H1 (cell line): ENCODE measurements at regions not wholly inside any gene's neighbourhood (a gene's known extent, or its start where the extent isn't known, plus 50 kb on each side); places are given as distances from the start of the nearest gene placed in this dataset.

Source experiments
- CTCF ChIA-PET: fragments of 300-600 bp; sonication (Branson Sonifier 250); formaldehyde crosslinking; loops from one replicate; lab custom pipeline; 2021; ENCODE audit not compliant: partially characterized antibody; lab: Charles Lee
- POLR2A ChIA-PET: fragments of 300-600 bp; sonication (Branson Sonifier 250); formaldehyde crosslinking; loops from one replicate; lab custom pipeline; 2021; ENCODE audit warnings: inconsistent platforms; ENCODE audit not compliant: partially characterized antibody; lab: Charles Lee
- DNase-seq, 2 experiments: peaks; one replicate each; pipeline versions ENCODE4 v3.0.0 to v3.0.0-alpha.2; 2010 to 2022; ENCODE audit warnings: low spot score in 2 of 2, low read depth in 1 of 2, mixed read lengths in 1 of 2
- FAIRE-seq: peaks from 2 replicates; lab custom pipeline; 2011; peaks lifted over from hg19 to GRCh38; lab: Jason Lieb, UNC
- H2AFZ ChIP-seq: 2 replicates; pipeline ENCODE4 v1.8.1; 2012; ENCODE audit warnings: low read length, inconsistent platforms
- H2AK5ac ChIP-seq: 2 replicates; pipeline ENCODE4 v1.6.1; 2013; ENCODE audit warnings: low read depth, low read length
- H2BK120ac ChIP-seq: replicated peaks from 2 replicates; pipeline ENCODE3; 2013; ENCODE audit warnings: low read depth, low read length, inconsistent platforms
- H2BK12ac ChIP-seq: 2 replicates; pipeline ENCODE4 v1.6.1; 2013; ENCODE audit warnings: low read depth, low read length
- H2BK15ac ChIP-seq: 2 replicates; pipeline ENCODE4 v1.6.1; 2013; ENCODE audit warnings: low read length
- H2BK20ac ChIP-seq: 2 replicates; pipeline ENCODE4 v1.6.1; 2013; ENCODE audit warnings: low read length
- H2BK5ac ChIP-seq: 2 replicates; pipeline ENCODE4 v1.6.1; 2013; ENCODE audit warnings: low read depth, low read length
- H3K14ac ChIP-seq: 2 replicates; pipeline ENCODE4 v1.6.1; 2013; ENCODE audit warnings: inconsistent platforms; ENCODE audit not compliant: insufficient read length
- H3K18ac ChIP-seq: 2 replicates; pipeline ENCODE4 v1.6.1; 2013; ENCODE audit warnings: low read length; ENCODE audit errors: extremely low read depth
- H3K23ac ChIP-seq: 2 replicates; pipeline ENCODE4 v1.6.1; 2013; ENCODE audit warnings: inconsistent platforms; ENCODE audit not compliant: insufficient read length
- H3K23me2 ChIP-seq: 2 replicates; pipeline ENCODE4 v1.6.1; 2013; ENCODE audit warnings: low read depth, low read length
- H3K27ac ChIP-seq: 2 replicates; pipeline ENCODE4 v1.6.1; 2011; ENCODE audit warnings: low read depth, low read length, inconsistent platforms
- H3K27me3 ChIP-seq, 4 experiments: replicated peaks in 1 of 4; 1 replicate in 1 of 4; 2 replicates in 3 of 4; pipeline versions ENCODE4 v1.6.1 to v1.8.1; 2011 to 2013; ENCODE audit warnings: low read length in 3 of 4, mild to moderate bottlenecking in 3 of 4, inconsistent platforms in 2 of 4, mixed read lengths in 2 of 4, moderate library complexity in 1 of 4; ENCODE audit not compliant: control insufficient read depth in 3 of 4, insufficient read depth in 3 of 4; ENCODE audit errors: extremely low read depth in 1 of 4
- H3K36me3 ChIP-seq, 4 experiments: 2 replicates each; pipeline versions ENCODE4 v1.6.1 to v1.8.1; 2011 to 2013; ENCODE audit warnings: mild to moderate bottlenecking in 4 of 4, low read length in 3 of 4, moderate library complexity in 2 of 4, control low read depth in 1 of 4, inconsistent platforms in 1 of 4; ENCODE audit not compliant: insufficient read depth in 4 of 4, control insufficient read depth in 2 of 4
- H3K4ac ChIP-seq: replicated peaks from 2 replicates; pipeline ENCODE3; 2013; ENCODE audit warnings: low read length, low read depth, mixed read lengths, inconsistent platforms; ENCODE audit not compliant: insufficient read length
- H3K4me1 ChIP-seq, 4 experiments: replicated peaks in 1 of 4; 1 replicate in 1 of 4; 2 replicates in 3 of 4; pipeline versions ENCODE4 v1.6.1 to v1.8.1; 2011 to 2013; ENCODE audit warnings: low read length in 3 of 4, inconsistent platforms in 2 of 4, mixed read lengths in 1 of 4; ENCODE audit not compliant: insufficient read depth in 4 of 4, control insufficient read depth in 3 of 4
- H3K4me2 ChIP-seq, 2 experiments: 2 replicates each; pipeline versions ENCODE4 v1.6.1 to v1.8.1; 2011 to 2013; ENCODE audit warnings: low read depth in 2 of 2, low read length in 2 of 2, control low read depth in 1 of 2, inconsistent platforms in 1 of 2, mild to moderate bottlenecking in 1 of 2; ENCODE audit not compliant: insufficient read depth in 1 of 2
- H3K4me3 ChIP-seq, 4 experiments: fragments of 200-600, 300-600 bp in 1 of 4; sonication (generic), shearing (Covaris generic), sonication (Bioruptor Twin) in 1 of 4; 2 replicates each; pipeline versions ENCODE4 v1.5.1 to v1.8.1; 2011 to 2016; ENCODE audit warnings: low read length in 4 of 4, low read depth in 3 of 4, control low read depth in 2 of 4, inconsistent platforms in 2 of 4, mild to moderate bottlenecking in 2 of 4, mixed read lengths in 1 of 4, moderate library complexity in 1 of 4; ENCODE audit not compliant: insufficient read depth in 2 of 4; ENCODE audit errors: extremely low read depth in 1 of 4
- H3K56ac ChIP-seq: replicated peaks from 2 replicates; pipeline ENCODE3; 2013; ENCODE audit warnings: low read depth, mild to moderate bottlenecking, mixed read lengths, low read length, inconsistent platforms; ENCODE audit not compliant: insufficient read length
- H3K79me1 ChIP-seq: 2 replicates; pipeline ENCODE4 v1.6.1; 2013; ENCODE audit warnings: low read depth, low read length, control low read depth
- H3K79me2 ChIP-seq, 2 experiments: 2 replicates each; pipeline versions ENCODE4 v1.6.1 to v1.8.1; 2012 to 2013; ENCODE audit warnings: low read length in 2 of 2, mild to moderate bottlenecking in 2 of 2, inconsistent platforms in 1 of 2; ENCODE audit not compliant: insufficient read depth in 2 of 2, control insufficient read depth in 1 of 2
- H3K9ac ChIP-seq, 4 experiments: replicated peaks in 1 of 4; 1 replicate in 1 of 4; 2 replicates in 3 of 4; pipeline versions ENCODE4 v1.6.1 to v1.8.1; 2011 to 2013; ENCODE audit warnings: low read depth in 3 of 4, low read length in 3 of 4, control low read depth in 2 of 4, mild to moderate bottlenecking in 2 of 4, moderate library complexity in 2 of 4, inconsistent platforms in 1 of 4; ENCODE audit errors: extremely low read depth in 1 of 4
- H3K9me3 ChIP-seq, 2 experiments: 2 replicates each; pipeline versions ENCODE4 v1.6.1 to v1.8.1; 2012 to 2013; ENCODE audit warnings: mild to moderate bottlenecking in 2 of 2, moderate library complexity in 2 of 2, control low read depth in 1 of 2, inconsistent platforms in 1 of 2, low read depth in 1 of 2, low read length in 1 of 2, mixed read lengths in 1 of 2; ENCODE audit not compliant: insufficient read depth in 2 of 2
- H4K20me1 ChIP-seq, 2 experiments: replicated peaks in 1 of 2; 2 replicates each; pipeline versions ENCODE3 to v1.8.1; 2011 to 2013; ENCODE audit warnings: inconsistent platforms in 2 of 2, low read length in 2 of 2, mild to moderate bottlenecking in 1 of 2; ENCODE audit not compliant: insufficient read depth in 2 of 2, control insufficient read depth in 1 of 2
- H4K5ac ChIP-seq: 2 replicates; pipeline ENCODE4 v1.6.1; 2013; ENCODE audit warnings: low read length, low read depth, mixed read lengths, inconsistent platforms; ENCODE audit not compliant: insufficient read length
- H4K8ac ChIP-seq: 2 replicates; pipeline ENCODE4 v1.8.0; 2013; ENCODE audit warnings: mild to moderate bottlenecking, moderate library complexity, low read length, inconsistent platforms; ENCODE audit not compliant: insufficient read depth; ENCODE audit errors: extremely low read depth
- H4K91ac ChIP-seq: replicated peaks from 2 replicates; pipeline ENCODE3; 2013; ENCODE audit warnings: low read length, mixed read lengths, inconsistent platforms; ENCODE audit not compliant: insufficient read length
- KDM4A ChIP-seq: IDR thresholded peaks from one replicate; pipeline ENCODE4 v1.7.1; 2012; ENCODE audit warnings: low read depth, mild to moderate bottlenecking, moderate library complexity, low read length, inconsistent platforms; ENCODE audit not compliant: severe bottlenecking
- KDM5A ChIP-seq: fragments of 200-600 bp; IDR thresholded peaks from 2 replicates; pipeline ENCODE4 v1.7.1; 2012; ENCODE audit warnings: mild to moderate bottlenecking, low read length, inconsistent platforms, mixed read lengths
- POLR2AphosphoS5 ChIP-seq: IDR thresholded peaks from 2 replicates; pipeline ENCODE4 v1.6.1; 2011; ENCODE audit warnings: low read depth, low read length
- POU5F1 ChIP-seq: IDR thresholded peaks from 2 replicates; pipeline ENCODE4 v1.6.1; 2011; ENCODE audit warnings: low read depth, mild to moderate bottlenecking, low read length, moderate library complexity
- RAD21 ChIP-seq, 2 experiments: IDR thresholded peaks in 1 of 2; conservative IDR thresholded peaks in 1 of 2; 2 replicates each; pipeline ENCODE4 v1.6.1; 2011; ENCODE audit warnings: low read depth in 2 of 2, low read length in 2 of 2, improper control_type of control experiment in 1 of 2, inconsistent platforms in 1 of 2, mild to moderate bottlenecking in 1 of 2, moderate library complexity in 1 of 2
- RBBP5 ChIP-seq: IDR thresholded peaks from 2 replicates; pipeline ENCODE4 v1.7.1; 2012; ENCODE audit warnings: low read depth, mild to moderate bottlenecking, inconsistent platforms, low read length, moderate library complexity, borderline replicate concordance
- WGBS, 2 experiments: shearing (Covaris generic) in 1 of 2; methylation state at CpG; one replicate each; pipeline versions ENCODE4 v1.1.6 to v1.1.7; 2013 to 2015; ENCODE audit warnings: low lambda C conversion rate in 2 of 2, mixed read lengths in 2 of 2, inconsistent platforms in 1 of 2, low coverage in 1 of 2, missing lambda C conversion rate in 1 of 2; ENCODE audit not compliant: insufficient replicate concordance in 2 of 2, insufficient coverage in 1 of 2, insufficient read length in 1 of 2; ENCODE audit errors: extremely low coverage in 1 of 2, missing lambda C conversion rate in 1 of 2; 5-methylcytosine and 5-hydroxymethylcytosine counted together
- TF ChIP-seq, protein P1 (sequence below): IDR thresholded peaks from 2 replicates; pipeline ENCODE4 v1.6.1; 2012; ENCODE audit warnings: inconsistent platforms

DNA sequence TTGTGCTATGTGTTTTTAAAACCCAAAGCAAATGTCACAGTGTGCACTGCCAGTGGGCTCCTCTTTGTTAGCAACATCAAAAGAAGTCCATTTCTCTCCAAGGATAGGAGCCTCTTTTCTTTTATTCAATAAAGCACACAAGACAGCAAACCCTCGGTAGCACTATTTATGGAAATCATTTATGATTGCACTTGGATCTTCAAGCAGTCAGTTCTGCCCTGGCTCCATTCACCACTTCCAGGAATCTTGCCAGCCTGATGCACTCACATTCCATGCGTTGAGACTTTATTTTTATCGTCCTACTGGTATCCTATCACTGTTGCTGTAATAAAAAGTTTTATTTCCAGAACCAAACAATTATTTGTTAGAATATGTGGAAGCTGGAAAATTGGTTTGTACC lies 412.1 kb downstream of the TBL1XR1 start:
- no peaks in the 10 kb centered on the region for H3K23me2 ChIP-seq
- H4K5ac ChIP-seq = no peak overlapping the region
- no peak for DNase-seq
- no peak overlapping the region for H2AK5ac ChIP-seq
- no peak overlapping the region for H3K4me2 ChIP-seq
- no peaks in the 10 kb centered on the region for H3K4me1 ChIP-seq
- H3K36me3 ChIP-seq = no peaks in the 10 kb centered on the region
- POLR2A ChIA-PET = no interaction called here
- no peaks in the 10 kb centered on the region for H3K79me2 ChIP-seq
- no peak overlapping the region for H2BK5ac ChIP-seq
- no peak overlapping the region for H2BK12ac ChIP-seq
- H3K14ac ChIP-seq = no peak overlapping the region
- no peak overlapping the region for H4K8ac ChIP-seq
- no peaks in the 10 kb centered on the region for H3K79me1 ChIP-seq
- H2BK20ac ChIP-seq = no peak overlapping the region
- H4K20me1 ChIP-seq = no peaks in the 10 kb centered on the region
- FAIRE-seq = no peak
- H3K4ac ChIP-seq = no peak overlapping the region
- H3K18ac ChIP-seq = no peak overlapping the region
- H3K4me3 ChIP-seq = no peak overlapping the region
- H3K27me3 ChIP-seq = no peaks in the 10 kb centered on the region
- CTCF ChIA-PET = interaction anchor here (0.6 kb wide), 1 partner anchor 18 kb away, joined by 3 read pairs; no protein-coding TSS in a partner anchor
- no peak overlapping the region for H2AFZ ChIP-seq
- TF ChIP-seq RAD21 (IDR thresholded peaks at IDR 0.05 in 1 of 2, conservative IDR thresholded peaks at IDR 0.05 in 1 of 2; ENCODE audit: low read depth in 2 of 2, low read length in 2 of 2) = no peak
- TF ChIP-seq POU5F1 = no peak
- TF ChIP-seq, protein P1, sequence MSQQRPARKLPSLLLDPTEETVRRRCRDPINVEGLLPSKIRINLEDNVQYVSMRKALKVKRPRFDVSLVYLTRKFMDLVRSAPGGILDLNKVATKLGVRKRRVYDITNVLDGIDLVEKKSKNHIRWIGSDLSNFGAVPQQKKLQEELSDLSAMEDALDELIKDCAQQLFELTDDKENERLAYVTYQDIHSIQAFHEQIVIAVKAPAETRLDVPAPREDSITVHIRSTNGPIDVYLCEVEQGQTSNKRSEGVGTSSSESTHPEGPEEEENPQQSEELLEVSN = no peak
- no peak for TF ChIP-seq RBBP5
- no peak for TF ChIP-seq KDM4A
- no peak for TF ChIP-seq KDM5A
- no peak for TF ChIP-seq POLR2AphosphoS5
- 93% methylated on average over 3 of the region's 3 CpGs; no CpG with 5 or more reads in 1 of the 2 experiments for WGBS, 2 experiments
- no peak overlapping the region for H3K27ac ChIP-seq
- no peak overlapping the region for H4K91ac ChIP-seq
- no peaks in the 10 kb centered on the region for H3K9me3 ChIP-seq
- H2BK15ac ChIP-seq = no peak overlapping the region
- H3K9ac ChIP-seq = no peak overlapping the region
- H3K56ac ChIP-seq = no peak overlapping the region
- H2BK120ac ChIP-seq = no peak overlapping the region
- H3K23ac ChIP-seq = no peak overlapping the region
